Mesenchymal stem cell (in vitro differentiated cells and primary cell): ENCODE measurements at regions not wholly inside any gene's neighbourhood (a gene's known extent, or its start where the extent isn't known, plus 50 kb on each side); places are given as distances from the start of the nearest gene placed in this dataset.

ENCODE experiments used
- DNase-seq: peaks from one replicate; pipeline ENCODE4 v3.0.0-alpha.2; 2013
- H2AFZ ChIP-seq: one replicate; pipeline ENCODE4 v1.6.1; 2013; ENCODE audit warnings: low read depth, mild to moderate bottlenecking, control low read depth, inconsistent platforms, low read length, moderate library complexity
- H2AK5ac ChIP-seq: 2 replicates; pipeline ENCODE4 v1.6.1; 2013; ENCODE audit warnings: low read length, moderate library complexity, mild to moderate bottlenecking, inconsistent platforms; ENCODE audit not compliant: severe bottlenecking
- H2BK120ac ChIP-seq: one replicate; pipeline ENCODE4 v1.6.1; 2013; ENCODE audit warnings: low read depth, mild to moderate bottlenecking, inconsistent platforms, low read length, moderate library complexity
- H2BK12ac ChIP-seq, 2 experiments: one replicate each; pipeline ENCODE4 v1.6.1; 2013; ENCODE audit warnings: inconsistent platforms in 2 of 2, low read length in 2 of 2, mild to moderate bottlenecking in 2 of 2, moderate library complexity in 2 of 2, control low read depth in 1 of 2
- H2BK15ac ChIP-seq: one replicate; pipeline ENCODE4 v1.6.1; 2013; ENCODE audit warnings: mild to moderate bottlenecking, low read depth, inconsistent platforms; ENCODE audit not compliant: poor library complexity, severe bottlenecking
- H2BK5ac ChIP-seq: 2 replicates; pipeline ENCODE4 v1.6.1; 2013; ENCODE audit warnings: low read depth, mild to moderate bottlenecking, low read length, control low read depth, inconsistent platforms; ENCODE audit not compliant: poor library complexity, severe bottlenecking
- H3K14ac ChIP-seq, 2 experiments: one replicate each; pipeline ENCODE4 v1.6.1; 2013; ENCODE audit warnings: inconsistent platforms in 2 of 2, low read length in 2 of 2, control low read depth in 1 of 2, mild to moderate bottlenecking in 1 of 2, moderate library complexity in 1 of 2
- H3K18ac ChIP-seq, 2 experiments: one replicate each; pipeline ENCODE4 v1.6.1; 2013; ENCODE audit warnings: inconsistent platforms in 2 of 2, low read length in 2 of 2, control low read depth in 1 of 2, low read depth in 1 of 2, mild to moderate bottlenecking in 1 of 2
- H3K23ac ChIP-seq, 2 experiments: one replicate each; pipeline ENCODE4 v1.6.1; 2013; ENCODE audit warnings: inconsistent platforms in 2 of 2, low read length in 2 of 2, mild to moderate bottlenecking in 2 of 2, moderate library complexity in 2 of 2, control low read depth in 1 of 2
- H3K27ac ChIP-seq: 2 replicates; pipeline ENCODE4 v1.5.1; 2013; ENCODE audit warnings: mild to moderate bottlenecking, moderate library complexity, low read length, control low read depth, inconsistent platforms; ENCODE audit not compliant: poor library complexity, severe bottlenecking
- H3K27me3 ChIP-seq, 2 experiments: 2 replicates each; pipeline versions ENCODE4 v1.6.1 to v1.7.0; 2013; ENCODE audit warnings: low read length in 2 of 2, mild to moderate bottlenecking in 2 of 2, moderate library complexity in 2 of 2, control low read depth in 1 of 2, inconsistent platforms in 1 of 2; ENCODE audit not compliant: control insufficient read depth in 1 of 2, insufficient read depth in 1 of 2
- H3K36me3 ChIP-seq, 2 experiments: 2 replicates each; pipeline versions ENCODE4 v1.6.1 to v1.7.0; 2013; ENCODE audit warnings: low read length in 2 of 2, control low read depth in 1 of 2, inconsistent platforms in 1 of 2, low read depth in 1 of 2, mild to moderate bottlenecking in 1 of 2; ENCODE audit not compliant: insufficient read depth in 2 of 2, control insufficient read depth in 1 of 2
- H3K4ac ChIP-seq, 2 experiments: one replicate each; pipeline ENCODE4 v1.6.1; 2013; ENCODE audit warnings: inconsistent platforms in 2 of 2, low read length in 2 of 2, mild to moderate bottlenecking in 2 of 2, moderate library complexity in 2 of 2, control low read depth in 1 of 2, low read depth in 1 of 2
- H3K4me1 ChIP-seq: 2 replicates; pipeline ENCODE4 v1.6.1; 2013; ENCODE audit warnings: low read depth, low read length, control low read depth; ENCODE audit not compliant: control insufficient read depth, insufficient read depth
- H3K4me2 ChIP-seq: 2 replicates; pipeline ENCODE4 v1.6.1; 2013; ENCODE audit warnings: low read length, mild to moderate bottlenecking, inconsistent platforms; ENCODE audit not compliant: poor library complexity, severe bottlenecking
- H3K4me3 ChIP-seq, 2 experiments: 2 replicates each; pipeline versions ENCODE4 v1.5.1 to v1.7.0; 2013; ENCODE audit warnings: low read length in 2 of 2, mild to moderate bottlenecking in 2 of 2, control low read depth in 1 of 2, low read depth in 1 of 2; ENCODE audit not compliant: insufficient read depth in 1 of 2
- H3K79me1 ChIP-seq: replicated peaks from 2 replicates; pipeline ENCODE4 v1.6.1; 2013; ENCODE audit warnings: mild to moderate bottlenecking, control low read depth, low read length, inconsistent platforms; ENCODE audit not compliant: poor library complexity, severe bottlenecking
- H3K9ac ChIP-seq: 2 replicates; pipeline ENCODE4 v1.7.0; 2013; ENCODE audit warnings: mild to moderate bottlenecking, low read length, moderate library complexity
- H3K9me3 ChIP-seq: 2 replicates; pipeline ENCODE4 v1.7.0; 2013; ENCODE audit warnings: mild to moderate bottlenecking, low read length; ENCODE audit not compliant: control insufficient read depth
- H4K8ac ChIP-seq: one replicate; pipeline ENCODE4 v1.6.1; 2013; ENCODE audit warnings: inconsistent platforms, mild to moderate bottlenecking, low read length, moderate library complexity
- H4K91ac ChIP-seq: one replicate; pipeline ENCODE4 v1.6.1; 2013; ENCODE audit warnings: mild to moderate bottlenecking, low read length, inconsistent platforms
- WGBS: methylation state at CpG from one replicate; pipeline ENCODE4 v1.1.7; 2013; ENCODE audit warnings: mixed read lengths; 5-methylcytosine and 5-hydroxymethylcytosine counted together

DNA sequence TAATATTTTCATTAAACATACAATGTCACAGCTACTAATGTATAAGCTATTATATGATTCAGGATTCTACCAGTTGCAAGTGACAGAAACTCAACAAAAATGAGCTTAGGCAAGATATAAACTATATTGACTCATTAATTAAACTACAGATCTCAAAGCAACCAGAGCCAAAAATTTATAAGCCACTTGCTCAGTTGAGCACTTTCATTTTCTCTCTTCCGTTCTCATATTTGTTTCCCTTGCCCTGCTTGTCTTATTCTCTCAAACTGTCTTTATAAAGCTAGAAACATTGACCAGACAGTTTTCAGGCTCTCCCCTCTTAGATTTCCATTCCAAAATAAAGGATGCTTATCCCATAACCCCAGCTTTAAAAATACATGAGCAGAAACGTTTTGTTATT is 60.2 kb upstream of the DGKB start:
- Histone ChIP-seq H3K4me1 (no peaks in the 10 kb centered on the region), H2BK120ac (no peak overlapping the region), H3K27ac (no peak overlapping the region), H4K91ac (no peak overlapping the region), H3K4me2 (no peak overlapping the region), H3K27me3 (no peaks in the 10 kb centered on the region), H3K18ac (no peak overlapping the region), H3K9me3 (no peaks in the 10 kb centered on the region), H3K9ac (peak overlapping the region; percentile 40), H2AK5ac (no peak overlapping the region), H4K8ac (no peak overlapping the region), H3K14ac (no peak overlapping the region), H3K4ac (no peak overlapping the region), H3K4me3 (peak overlapping the region in 1 of 2 experiments; percentile 61), H2BK12ac (no peak overlapping the region), H3K23ac (no peak overlapping the region), H2AFZ (no peak overlapping the region), H2BK15ac (no peak overlapping the region), H3K36me3 (no peaks in the 10 kb centered on the region), H2BK5ac (no peak overlapping the region), H3K79me1 (no peaks in the 10 kb centered on the region)
- WGBS: 97% methylated on average over 1 of the region's 2 CpGs
- no peak for DNase-seq

DNA sequence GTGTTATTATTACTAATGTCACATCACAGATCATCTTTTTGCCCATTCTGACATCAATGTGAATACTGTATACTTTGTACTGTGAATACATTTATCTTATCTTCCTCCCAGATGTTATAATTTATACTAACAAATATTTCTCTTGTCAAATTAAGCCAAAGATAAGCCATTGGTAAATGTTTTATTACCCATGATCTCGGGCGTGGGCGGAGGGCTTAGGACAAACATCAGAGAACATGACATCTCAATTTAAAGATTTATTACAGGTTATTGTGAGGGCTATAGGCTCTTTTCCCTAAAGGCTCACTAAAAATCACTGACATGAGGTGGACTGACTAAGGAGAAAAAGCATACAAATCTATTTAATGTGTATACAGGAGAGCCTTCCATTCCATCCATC is 58.2 kb upstream of the DGKB start:
- H3K79me1 ChIP-seq: no peaks in the 10 kb centered on the region
- WGBS: 89% methylated on average over 3 of the region's 3 CpGs

DNA sequence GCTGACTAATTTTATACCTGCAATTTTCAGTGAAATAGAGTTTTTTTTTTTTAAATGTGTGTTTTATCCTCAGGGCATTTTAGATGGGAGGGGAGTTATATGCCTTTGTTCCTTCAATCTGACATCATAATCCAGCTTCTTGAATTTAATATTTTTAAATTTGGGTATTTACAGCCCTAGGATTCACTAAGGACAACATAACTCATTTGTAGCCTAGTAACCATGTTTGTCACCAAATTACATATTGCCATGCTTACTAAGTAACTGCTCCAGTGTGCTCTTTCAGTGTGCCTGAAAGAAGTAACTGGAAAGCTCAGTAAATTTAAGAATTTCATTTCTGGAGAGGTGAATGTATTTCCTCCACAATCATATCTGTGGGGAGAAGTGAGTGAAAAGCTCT is 56.8 kb upstream of the DGKB start:
- Histone ChIP-seq H3K4me3 (no peak overlapping the region), H3K14ac (no peak overlapping the region), H4K8ac (no peak overlapping the region), H3K36me3 (no peaks in the 10 kb centered on the region), H3K79me1 (no peaks in the 10 kb centered on the region), H3K4ac (no peak overlapping the region), H2BK5ac (no peak overlapping the region), H2BK15ac (no peak overlapping the region), H3K18ac (no peak overlapping the region), H3K4me1 (no peaks in the 10 kb centered on the region), H2BK12ac (no peak overlapping the region), H4K91ac (no peak overlapping the region), H2AK5ac (no peak overlapping the region), H3K9ac (no peak overlapping the region), H3K27me3 (no peaks in the 10 kb centered on the region), H3K23ac (no peak overlapping the region), H2AFZ (no peak overlapping the region), H3K4me2 (no peak overlapping the region), H3K9me3 (no peaks in the 10 kb centered on the region), H3K27ac (no peak overlapping the region), H2BK120ac (no peak overlapping the region)
- DNase-seq: no peak

More for the DNA sequence above, 58.2 kb upstream of the DGKB start:
- no peaks in the 10 kb centered on the region for H3K9me3 ChIP-seq
- H3K4me2 ChIP-seq: no peak overlapping the region
- no peak overlapping the region for H2BK12ac ChIP-seq
- H2AFZ ChIP-seq: no peak overlapping the region
- no peak overlapping the region for H3K27ac ChIP-seq
- H3K18ac ChIP-seq: no peak overlapping the region
- no peak overlapping the region for H4K91ac ChIP-seq
- H3K9ac ChIP-seq: no peak overlapping the region
- H2AK5ac ChIP-seq: no peak overlapping the region
- H3K23ac ChIP-seq: no peak overlapping the region
- no peak overlapping the region for H3K14ac ChIP-seq
- no peak overlapping the region for H2BK15ac ChIP-seq
- no peak for DNase-seq
- no peaks in the 10 kb centered on the region for H3K27me3 ChIP-seq
- no peak overlapping the region for H2BK120ac ChIP-seq
- no peak overlapping the region for H2BK5ac ChIP-seq
- no peak overlapping the region for H3K4ac ChIP-seq
- no peaks in the 10 kb centered on the region for H3K36me3 ChIP-seq
- H3K4me3 ChIP-seq: no peak overlapping the region
- no peaks in the 10 kb centered on the region for H3K4me1 ChIP-seq
- no peak overlapping the region for H4K8ac ChIP-seq

- Histone ChIP-seq H3K27me3 (no peaks in the 10 kb centered on the region), H3K14ac (no peak overlapping the region), H4K91ac (no peak overlapping the region), H4K8ac (no peak overlapping the region), H3K4ac (no peak overlapping the region), H3K4me2 (no peak overlapping the region), H2AFZ (no peak overlapping the region), H3K9ac (no peak overlapping the region), H3K9me3 (no peaks in the 10 kb centered on the region), H2BK120ac (no peak overlapping the region), H2BK5ac (no peak overlapping the region), H3K36me3 (no peaks in the 10 kb centered on the region), H2AK5ac (no peak overlapping the region), H3K23ac (no peak overlapping the region), H3K4me3 (no peak overlapping the region), H2BK15ac (no peak overlapping the region), H3K18ac (no peak overlapping the region), H3K4me1 (no peaks in the 10 kb centered on the region), H3K79me1 (no peaks in the 10 kb centered on the region), H2BK12ac (no peak overlapping the region), H3K27ac (no peak overlapping the region)
- 56% methylated on average over 3 of the region's 3 CpGs for WGBS
- DNase-seq: no peak
These were observed 51.5 kb upstream of the DGKB start for GRCh38 chr7:14954035-14954434.
